ENCODE measurements at regions not wholly inside any gene's neighbourhood (a gene's known extent, or its start where the extent isn't known, plus 50 kb on each side); places are given as distances from the start of the nearest gene placed in this dataset.

DNA sequence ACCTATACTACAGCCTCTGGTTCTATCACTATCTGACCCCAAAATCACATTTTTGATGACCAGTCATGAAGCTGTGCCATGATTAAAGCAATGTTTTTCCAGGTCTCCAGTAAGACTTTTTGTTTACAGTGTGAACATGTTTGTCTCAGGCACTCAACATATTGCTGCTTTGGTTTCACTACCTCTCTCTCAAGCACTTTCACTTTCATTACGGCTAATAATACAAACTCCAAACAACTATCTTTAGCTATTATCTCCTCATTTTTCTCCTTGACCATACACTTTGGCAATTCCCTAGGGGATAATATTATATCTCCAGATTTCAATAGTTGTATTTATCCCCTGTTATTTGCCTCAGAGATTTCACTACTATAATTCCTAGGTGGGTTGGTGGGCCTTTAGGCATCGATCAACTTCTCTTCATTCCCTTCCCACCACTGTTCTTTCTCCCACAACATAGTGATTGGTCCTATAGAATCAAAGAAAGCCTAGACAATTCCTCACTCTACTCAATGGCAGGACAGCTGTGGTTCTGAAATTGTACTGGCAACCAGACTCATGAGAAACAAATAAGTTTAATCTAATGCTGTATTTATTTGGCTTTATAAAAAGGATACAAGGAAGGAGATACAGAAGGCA lies 261.4 kb upstream of the ZWINT start:
- no peak for DNase-seq (ENCODE audit: low read depth in 2 of 2)

DNA sequence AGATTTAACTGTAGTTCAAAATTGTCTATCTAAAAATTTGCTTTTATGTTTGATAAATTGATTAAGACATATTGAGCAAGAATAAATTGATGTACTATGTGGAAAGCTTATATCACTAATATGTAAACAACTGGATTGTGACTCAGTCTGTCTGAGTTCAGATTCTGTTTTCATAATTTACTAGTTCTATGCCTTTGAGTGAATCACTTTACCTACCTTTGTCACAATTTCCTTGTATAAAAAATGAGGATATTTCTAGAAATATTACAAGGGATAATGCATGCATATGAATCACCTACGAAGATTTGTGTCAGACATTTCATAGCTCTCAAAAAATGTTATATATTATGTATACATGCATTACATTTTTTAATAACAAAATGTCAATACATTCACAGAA lies 245.1 kb upstream of the ZWINT start:
- DNase-seq (ENCODE audit: low read depth in 2 of 2): no peak

DNA sequence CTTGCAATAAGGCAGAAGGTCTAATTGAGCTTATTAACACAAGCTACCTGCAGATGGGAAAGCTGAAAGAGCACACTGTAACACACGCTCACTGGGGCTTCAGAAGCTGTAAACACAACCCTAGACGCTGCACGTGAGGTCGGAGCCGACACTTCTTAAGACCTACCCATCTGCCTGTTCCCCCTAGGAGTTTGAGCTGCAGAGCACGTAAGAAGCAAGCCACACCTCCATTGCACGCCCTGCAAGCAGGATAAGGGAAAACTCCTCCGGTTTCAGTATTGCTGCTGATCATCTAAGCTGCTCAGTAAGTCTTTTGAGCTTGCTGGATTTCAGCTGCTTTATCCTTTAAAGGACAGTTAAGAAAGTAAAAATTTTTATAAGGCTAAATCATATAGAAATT lies 244.0 kb upstream of the ZWINT start:
- DNase-seq (ENCODE audit: low read depth in 2 of 2): no peak

DNA sequence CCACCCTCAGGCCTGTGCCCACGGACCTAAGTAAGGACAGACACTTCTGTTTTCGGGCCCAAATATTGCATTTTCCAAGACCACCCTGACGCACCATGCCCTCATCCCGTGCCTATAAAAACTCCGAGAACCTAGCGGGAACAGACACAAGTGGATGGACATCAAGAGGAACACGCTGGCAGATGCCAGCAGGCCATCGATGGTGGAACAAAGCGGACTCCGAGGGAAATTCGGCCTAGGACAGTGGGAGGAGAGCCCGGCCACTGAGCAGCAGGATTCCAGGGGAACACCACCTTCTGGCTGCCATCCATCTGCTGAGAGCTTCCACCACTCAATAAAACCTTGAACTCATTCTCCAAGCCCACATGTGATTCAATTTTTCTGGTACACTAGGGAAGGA lies 243.6 kb upstream of the ZWINT start:
- DNase-seq (ENCODE audit: low read depth in 2 of 2): no peak

DNA sequence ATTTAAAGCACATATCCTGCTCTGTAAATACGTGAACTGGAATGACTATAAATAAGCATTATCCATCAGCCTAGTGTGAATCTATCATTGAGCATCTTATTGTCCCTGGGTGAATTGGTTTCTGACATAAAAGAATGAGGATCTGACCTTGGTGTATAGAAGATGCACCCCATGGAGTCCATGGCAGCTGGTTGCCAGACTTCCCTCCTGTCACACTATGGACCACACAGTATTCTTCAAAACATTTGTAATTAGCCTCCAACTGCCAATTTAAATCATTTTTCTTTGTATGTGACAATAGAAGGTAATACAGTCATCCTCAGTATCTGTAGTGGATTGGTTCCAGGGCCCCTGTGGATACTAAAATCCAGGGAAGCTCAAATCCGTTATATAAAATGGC lies 238.1 kb upstream of the ZWINT start:
- DNase-seq (ENCODE audit: low read depth in 2 of 2): no peak

DNA sequence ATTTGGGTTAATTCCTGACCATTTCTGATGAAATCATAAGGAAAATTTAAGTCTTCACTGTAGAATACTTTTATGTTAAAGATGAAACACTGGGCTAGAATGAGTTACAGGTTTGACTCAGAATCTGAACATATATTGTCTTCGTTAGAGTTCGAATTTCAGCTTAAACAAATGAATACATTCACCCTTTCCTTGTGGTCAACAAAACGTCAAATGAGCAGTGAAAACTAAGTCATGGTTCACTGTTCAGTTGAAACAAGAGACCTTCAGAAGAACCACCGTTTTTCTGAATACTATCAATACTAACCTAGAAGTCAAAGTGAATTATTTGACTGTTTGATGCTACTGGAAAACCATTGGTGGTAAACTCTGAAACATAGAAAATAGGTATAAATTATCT lies 235.2 kb upstream of the ZWINT start:
- no peak for DNase-seq (ENCODE audit: low read depth in 2 of 2)

DNA sequence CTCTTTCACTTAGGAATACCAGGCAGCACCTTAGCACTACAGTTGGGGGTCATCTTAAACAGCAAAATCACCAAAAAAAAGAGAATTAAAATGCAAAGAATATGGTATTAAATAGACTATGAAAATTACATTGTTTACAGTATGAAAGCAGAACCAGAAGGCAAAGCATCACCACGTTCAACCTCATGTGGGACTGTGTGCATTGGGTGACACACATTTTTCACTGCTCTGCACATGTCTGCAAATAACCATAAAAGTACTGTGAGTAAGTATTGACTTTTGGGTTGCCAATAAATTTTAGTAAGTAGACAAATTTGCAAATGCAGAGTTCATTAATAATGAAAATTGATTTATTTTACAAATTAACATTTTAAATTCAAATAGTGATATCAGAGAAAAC lies 232.1 kb upstream of the ZWINT start:
- no peak for DNase-seq (ENCODE audit: low read depth in 2 of 2)

DNA sequence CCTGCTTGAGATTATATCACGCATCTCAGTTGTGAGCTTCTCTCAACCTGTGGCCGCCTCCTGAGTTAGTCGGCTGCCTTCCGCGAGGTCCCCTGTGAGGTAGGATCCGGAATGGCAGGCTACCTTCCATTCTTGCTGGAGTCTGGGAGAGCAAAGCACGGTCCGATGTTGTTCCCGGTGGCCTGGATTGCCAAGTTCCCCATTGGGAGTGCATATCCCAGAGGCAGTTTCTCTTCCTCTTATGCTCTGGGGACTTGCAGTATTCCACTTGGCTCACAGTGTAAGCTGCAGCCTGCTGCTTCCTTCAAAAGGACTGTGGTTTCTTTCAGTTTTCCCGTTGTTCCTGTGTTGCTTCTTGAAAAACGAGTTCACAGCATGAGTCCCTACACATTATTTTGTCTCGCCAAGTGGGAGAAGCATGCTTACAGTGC lies 225.4 kb upstream of the ZWINT start:
- no peak for DNase-seq (ENCODE audit: low read depth in 2 of 2)

DNA sequence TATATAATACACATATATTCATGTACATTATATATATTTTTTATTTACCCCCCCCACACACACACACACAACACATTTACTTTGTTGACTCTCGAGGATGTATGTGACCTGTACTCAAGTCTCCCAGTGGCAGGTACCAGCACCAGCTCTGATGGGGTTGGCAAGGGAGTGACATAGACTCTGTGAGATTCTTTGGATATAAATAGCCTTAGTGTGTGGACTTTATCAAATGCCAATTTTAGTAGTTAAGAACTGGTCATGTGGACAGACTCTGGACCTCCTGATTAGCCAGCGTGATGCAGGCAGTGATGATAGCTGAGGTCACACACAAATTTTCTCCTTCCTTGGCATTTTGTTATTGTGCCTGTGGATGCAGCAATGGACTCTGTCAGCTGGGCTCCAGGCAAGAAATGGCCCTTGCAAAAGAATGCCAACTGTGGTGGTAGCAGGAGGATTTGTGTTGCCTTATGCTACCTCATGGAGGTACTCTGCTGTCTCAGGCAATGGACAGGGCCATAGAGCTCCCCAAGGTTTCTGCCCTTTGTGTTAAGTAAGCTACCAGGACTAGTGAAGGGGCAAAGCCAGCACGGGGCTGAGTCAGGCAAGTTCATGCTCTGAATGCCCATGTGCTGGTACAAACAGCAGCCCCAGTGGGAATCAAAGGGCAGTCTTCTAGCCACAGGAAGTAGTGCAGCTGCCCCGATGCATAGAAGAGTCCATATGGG lies 224.6 kb upstream of the ZWINT start:
- DNase-seq (ENCODE audit: low read depth in 2 of 2): no peak

DNA sequence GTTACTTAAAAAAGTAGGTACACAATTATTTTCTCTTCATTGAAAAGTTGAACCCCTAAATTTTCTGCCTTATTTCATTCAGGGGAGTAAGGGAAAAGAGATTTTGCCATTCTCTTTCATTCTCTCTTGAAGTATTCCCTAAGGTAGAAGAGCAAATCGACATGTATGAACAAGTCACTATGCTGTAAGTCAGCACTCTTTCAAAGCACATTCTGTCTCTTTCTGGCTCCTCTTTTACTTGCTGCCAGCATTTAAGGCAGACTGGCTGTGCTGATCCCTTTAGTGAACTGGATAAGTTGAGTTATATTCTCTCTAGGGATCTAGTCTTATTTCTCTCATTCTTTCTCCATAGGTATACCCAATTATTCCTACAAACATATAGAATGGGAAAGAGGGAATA lies 222.3 kb upstream of the ZWINT start:
- DNase-seq (ENCODE audit: low read depth in 2 of 2): no peak

DNA sequence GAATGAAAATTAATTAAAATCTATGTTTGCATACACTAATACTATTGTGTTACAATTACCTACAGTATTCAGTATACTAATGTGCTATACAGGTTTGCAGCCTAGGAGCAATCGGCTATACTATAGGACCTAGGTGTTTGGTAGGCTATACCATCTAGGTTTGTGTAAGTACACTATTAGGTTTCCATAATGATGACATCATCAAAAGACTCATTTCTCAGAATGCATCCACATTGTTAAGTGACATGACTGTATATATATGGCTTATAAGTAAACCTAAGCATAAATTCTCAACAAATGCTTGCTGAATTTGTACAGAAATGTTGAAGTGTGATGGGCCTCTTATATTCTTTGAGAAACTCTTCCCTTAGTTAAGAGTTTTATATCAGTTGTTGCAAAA lies 206.5 kb upstream of the ZWINT start:
- DNase-seq (ENCODE audit: low read depth in 2 of 2): no peak

DNA sequence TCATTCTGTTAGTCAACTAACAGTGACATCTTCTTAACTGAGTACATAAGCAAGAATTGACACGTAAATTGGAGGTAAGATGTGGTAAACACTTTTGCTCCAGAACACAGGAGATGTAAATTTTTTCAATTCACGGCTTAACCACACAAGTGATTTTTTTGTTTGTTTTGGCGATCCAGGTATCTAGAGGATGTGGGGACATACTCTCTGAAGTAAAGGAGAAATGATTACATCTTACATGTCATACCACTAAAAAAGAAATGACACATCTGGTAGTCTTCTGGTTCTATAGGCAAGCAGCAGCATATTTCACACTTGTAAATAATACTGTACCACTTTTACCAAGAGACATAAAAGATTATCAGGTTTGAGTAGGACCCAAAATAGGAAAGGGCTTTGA lies 200.3 kb upstream of the ZWINT start:
- no peak for DNase-seq (ENCODE audit: low read depth in 2 of 2)

DNA sequence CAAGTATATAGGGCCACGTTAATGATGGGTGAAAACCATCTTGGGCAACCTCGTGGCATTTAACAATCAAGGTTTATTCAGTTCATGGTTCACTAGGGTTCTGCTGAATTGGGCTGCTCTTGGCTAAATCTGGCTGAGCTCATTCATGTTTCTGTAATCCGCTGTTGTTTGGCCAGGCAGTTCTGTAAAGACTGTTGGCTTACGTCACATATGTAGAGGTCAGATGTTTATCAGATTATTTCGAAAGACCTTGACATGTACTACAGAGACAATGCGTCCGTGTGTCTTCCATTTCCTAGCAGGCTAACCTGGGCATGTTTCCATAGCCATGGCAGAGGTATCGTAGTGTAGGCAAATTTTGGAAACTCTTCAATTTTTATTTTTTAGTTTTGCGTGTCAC lies 190.0 kb upstream of the ZWINT start:
- DNase-seq (ENCODE audit: low read depth in 2 of 2): no peak

DNA sequence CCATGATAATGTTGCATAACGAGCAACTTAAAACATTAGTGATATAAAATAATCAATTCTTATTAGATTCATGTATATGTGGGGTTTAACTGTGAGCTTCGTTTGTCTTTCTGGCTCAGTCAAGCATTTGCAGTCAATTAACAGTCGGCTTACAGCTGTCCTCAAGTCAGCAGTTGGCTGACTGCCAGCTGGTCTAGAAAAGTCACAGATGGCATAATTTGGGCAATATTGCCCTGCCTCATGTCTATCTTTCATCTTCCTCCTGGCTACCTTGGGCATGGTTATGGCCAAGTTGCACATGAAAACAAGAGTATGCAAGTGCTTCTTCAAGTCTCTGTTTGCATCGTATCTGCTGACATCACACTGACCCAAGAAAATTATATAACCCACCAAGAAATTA lies 186.1 kb upstream of the ZWINT start:
- DNase-seq (ENCODE audit: low read depth in 2 of 2): no peak

DNA sequence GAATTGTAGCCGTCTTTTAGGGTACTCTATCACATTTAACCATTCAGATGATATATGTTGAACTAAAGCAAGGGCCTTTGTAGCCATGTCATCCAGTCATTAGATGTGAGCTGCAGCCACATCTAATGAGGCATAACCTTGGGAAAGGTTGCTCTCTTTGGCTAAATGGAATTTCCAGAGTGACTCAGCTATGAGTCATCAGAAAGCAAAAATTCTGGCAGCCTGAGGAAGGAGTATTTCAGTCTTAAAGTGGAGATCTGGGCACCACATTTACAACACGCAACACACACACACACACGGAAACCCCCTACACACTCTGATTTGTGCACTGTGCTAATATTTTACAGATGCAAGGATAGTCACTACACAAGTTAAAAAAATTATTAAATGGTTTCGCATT lies 176.9 kb upstream of the ZWINT start:
- no peak for DNase-seq (ENCODE audit: low read depth in 2 of 2)

DNA sequence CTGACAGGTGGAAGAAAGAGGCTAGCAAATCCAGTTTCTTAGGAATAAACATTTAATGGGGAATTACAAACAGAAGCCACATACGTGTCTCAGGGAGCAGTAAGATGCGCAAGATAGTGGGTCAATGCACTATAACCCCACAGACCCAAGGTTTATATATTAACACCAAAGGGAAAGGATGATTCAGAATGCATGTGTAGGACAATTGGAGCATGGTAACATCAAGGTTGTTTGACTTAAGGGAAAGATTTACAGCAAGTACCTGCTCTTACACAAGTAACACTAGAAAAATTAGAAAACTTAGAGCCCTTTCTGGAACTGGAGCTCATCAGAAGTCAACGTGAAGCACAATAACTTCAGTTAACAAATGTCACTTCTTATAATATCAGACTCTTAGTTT lies 161.1 kb upstream of the ZWINT start:
- DNase-seq (ENCODE audit: low read depth in 2 of 2): no peak

DNA sequence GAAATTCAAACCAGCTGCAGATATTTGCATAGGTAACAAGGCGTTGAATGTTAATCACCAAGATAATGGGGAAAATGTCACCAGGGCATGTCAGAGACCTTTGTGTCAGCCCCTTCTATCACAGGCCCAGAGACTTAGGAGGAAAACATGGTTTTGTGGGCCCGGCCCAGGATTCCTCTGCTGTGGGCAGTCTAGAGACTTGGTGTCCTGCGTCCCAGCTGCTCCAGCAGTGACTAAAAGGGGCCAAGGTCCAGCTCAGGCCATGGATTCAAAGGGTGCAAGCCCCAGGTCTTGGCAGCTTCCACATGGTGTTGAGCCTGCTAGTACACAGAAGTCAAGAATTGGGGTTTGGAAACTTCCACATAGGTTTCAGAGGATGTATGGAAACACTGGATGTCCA lies 147.5 kb upstream of the ZWINT start:
- no peak for DNase-seq (ENCODE audit: low read depth in 2 of 2)

DNA sequence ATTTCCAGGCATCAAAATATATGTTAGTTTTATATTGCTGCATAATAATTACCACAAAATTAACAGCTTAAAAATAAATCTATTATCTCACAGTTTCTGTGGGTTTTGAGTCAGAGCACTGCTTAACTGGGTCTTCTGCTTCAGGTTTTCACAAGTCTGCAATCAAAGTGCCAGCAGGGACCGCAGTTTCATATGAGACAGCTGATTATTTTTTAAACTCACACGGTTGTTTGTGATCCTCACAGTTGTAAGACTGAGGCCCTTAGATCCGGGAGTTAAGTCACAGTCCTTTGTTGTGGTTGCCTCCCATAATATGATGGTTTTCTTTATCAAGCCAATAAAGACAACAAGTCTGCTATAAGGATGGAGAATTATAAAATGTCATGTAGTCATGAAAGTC lies 146.0 kb upstream of the ZWINT start:
- DNase-seq (ENCODE audit: low read depth in 2 of 2): no peak

DNA sequence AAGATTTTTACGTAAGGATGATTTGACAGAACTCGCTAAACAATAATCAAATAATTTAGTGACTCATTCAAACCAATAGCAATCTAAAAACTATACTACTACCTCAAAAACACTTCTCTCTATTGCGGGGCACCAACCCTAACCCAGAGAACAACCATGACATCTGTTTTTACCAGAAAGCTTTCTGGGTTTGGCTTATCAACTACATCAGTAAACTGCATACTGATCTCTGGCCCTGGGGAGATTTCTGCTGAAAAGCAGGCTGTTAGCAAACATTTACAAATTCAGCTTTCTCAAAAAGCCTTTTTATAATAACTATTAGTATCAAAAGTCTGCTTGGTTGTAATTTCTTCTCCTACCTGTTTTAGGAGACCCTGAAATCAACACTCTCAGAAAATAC lies 144.5 kb upstream of the ZWINT start:
- no peak for DNase-seq (ENCODE audit: low read depth in 2 of 2)

DNA sequence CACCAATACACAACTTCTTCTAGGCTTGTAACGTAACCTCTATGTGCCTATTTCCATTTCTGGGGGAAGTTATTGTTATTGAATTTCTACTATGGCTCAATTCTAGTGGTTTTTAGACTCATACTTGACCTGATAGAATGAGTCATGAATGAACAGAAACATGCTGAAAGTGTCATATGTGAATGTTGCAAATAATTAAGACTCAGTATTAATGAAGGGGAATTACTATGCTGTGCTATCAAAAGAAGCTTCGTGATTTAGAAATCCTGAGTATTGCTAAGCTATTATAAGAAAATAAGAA lies 135.1 kb upstream of the ZWINT start:
- no peak for DNase-seq (ENCODE audit: low read depth in 2 of 2)

DNA sequence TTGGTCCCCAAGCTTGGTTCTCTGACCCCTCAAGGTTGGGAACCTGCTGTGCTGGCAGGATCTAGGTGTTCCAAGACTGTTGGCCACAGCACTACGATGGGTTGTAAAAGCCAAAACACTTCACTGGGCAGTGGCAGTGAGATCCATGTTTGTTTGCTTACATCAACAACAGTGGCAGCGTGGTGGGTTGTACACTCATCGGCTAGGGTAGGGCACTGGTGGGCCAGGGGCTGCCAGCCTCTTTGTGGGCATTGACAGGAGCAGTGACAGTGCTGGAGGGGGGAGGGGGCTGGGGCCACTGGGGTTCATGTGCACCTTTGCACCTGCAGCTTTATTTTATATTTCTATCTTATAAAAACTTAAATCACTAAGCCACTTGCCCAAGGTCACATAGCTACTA lies 126.7 kb upstream of the ZWINT start:
- DNase-seq (ENCODE audit: low read depth in 2 of 2): no peak

DNA sequence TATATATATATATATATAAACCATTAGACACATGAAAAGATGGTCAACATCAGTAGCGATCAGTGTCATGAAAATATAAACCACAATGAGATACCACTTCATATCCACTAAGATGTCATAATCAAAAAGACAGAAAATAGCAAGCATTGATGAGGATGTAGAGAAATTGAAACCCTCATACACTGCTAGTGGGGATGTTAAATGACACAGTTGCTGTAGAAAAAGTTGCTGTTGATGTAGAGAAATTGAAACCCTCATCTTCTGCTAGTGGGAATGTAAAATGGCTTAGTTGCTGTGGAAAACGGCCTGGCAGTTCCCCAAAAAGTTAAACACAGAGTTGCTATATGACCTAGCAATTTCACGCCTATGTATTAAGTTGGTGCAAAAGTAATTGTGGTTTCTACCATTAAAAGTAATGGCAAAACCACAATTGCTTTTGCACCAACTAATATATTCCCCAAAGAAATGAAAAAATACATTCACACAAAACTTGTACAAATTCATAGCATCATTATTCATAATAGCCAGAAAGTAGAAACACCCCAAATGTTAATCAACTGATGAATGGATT lies 120.5 kb upstream of the ZWINT start:
- no peak for DNase-seq (ENCODE audit: low read depth in 2 of 2)

DNA sequence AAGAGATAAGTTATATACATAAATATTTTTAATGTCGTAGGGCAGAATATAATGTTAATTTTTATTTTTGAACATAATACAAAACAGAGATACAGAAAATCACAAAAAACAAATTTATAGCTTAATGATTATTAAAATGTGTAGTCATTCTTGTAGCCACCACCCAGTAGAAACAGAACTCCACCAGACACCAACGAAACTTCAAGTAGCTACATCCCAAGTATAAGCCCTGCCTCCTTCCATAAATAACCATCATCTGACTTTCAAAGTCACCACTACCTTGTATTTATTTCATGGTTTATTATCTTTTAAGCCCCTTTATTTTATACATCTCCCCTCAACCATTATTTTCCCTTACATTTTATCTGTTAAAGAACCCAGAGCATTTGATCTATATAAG lies 111.9 kb upstream of the ZWINT start:
- DNase-seq (ENCODE audit: low read depth in 2 of 2): no peak

DNA sequence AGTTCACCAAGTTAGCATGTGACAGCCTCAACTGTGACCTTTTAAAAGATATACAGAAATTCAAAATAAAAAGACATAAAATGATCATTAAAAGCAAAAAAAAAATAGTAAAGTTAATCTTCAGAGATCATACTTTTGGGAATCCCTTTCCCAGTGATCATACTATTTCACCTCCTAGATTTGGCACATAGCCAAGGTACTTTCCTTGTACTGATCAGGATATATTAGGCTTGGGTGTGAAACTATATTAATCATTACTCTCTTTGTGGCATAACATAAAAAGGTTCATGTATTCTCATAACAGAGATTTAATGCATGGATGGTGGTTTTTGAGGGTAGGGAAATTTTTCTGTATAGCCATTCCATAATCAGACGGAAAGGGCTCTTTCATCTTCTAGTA lies 109.6 kb upstream of the ZWINT start:
- DNase-seq (ENCODE audit: low read depth in 2 of 2): no peak
